ENCODE measurements at regions not wholly inside any gene's neighbourhood (a gene's known extent, or its start where the extent isn't known, plus 50 kb on each side); places are given as distances from the start of the nearest gene placed in this dataset.

DNA sequence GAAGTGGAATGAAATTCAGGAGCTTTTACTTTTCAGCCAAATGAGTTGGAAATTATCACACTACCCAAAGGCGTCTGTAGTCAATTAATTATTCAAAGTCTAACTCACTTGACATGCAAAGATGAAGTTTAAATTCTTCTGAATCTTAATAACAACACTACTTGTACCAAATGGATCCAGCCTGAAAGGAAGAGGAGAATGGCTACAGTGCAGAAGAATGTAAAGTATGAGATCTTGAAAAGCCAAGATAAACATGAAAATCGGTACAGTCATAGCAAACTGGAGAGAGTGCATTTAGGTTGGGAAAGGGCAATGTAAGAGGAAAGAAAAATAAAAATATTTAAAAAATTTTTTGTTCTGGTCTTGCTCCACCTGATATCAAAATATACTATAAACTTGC lies 195.5 kb downstream of the SIM1 start:
- no peak for TF ChIP-seq POLR2AphosphoS5 (IDR thresholded peaks at IDR 0.05; ENCODE audit: low read depth)
- TF ChIP-seq, protein P1, sequence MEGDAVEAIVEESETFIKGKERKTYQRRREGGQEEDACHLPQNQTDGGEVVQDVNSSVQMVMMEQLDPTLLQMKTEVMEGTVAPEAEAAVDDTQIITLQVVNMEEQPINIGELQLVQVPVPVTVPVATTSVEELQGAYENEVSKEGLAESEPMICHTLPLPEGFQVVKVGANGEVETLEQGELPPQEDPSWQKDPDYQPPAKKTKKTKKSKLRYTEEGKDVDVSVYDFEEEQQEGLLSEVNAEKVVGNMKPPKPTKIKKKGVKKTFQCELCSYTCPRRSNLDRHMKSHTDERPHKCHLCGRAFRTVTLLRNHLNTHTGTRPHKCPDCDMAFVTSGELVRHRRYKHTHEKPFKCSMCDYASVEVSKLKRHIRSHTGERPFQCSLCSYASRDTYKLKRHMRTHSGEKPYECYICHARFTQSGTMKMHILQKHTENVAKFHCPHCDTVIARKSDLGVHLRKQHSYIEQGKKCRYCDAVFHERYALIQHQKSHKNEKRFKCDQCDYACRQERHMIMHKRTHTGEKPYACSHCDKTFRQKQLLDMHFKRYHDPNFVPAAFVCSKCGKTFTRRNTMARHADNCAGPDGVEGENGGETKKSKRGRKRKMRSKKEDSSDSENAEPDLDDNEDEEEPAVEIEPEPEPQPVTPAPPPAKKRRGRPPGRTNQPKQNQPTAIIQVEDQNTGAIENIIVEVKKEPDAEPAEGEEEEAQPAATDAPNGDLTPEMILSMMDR (IDR thresholded peaks at IDR 0.05; ENCODE audit: insufficient read depth, low read length), result no peak
- no peak for TF ChIP-seq SPI1 (IDR thresholded peaks at IDR 0.05; ENCODE audit: borderline replicate concordance, low read depth)
- TF ChIP-seq, protein P2, sequence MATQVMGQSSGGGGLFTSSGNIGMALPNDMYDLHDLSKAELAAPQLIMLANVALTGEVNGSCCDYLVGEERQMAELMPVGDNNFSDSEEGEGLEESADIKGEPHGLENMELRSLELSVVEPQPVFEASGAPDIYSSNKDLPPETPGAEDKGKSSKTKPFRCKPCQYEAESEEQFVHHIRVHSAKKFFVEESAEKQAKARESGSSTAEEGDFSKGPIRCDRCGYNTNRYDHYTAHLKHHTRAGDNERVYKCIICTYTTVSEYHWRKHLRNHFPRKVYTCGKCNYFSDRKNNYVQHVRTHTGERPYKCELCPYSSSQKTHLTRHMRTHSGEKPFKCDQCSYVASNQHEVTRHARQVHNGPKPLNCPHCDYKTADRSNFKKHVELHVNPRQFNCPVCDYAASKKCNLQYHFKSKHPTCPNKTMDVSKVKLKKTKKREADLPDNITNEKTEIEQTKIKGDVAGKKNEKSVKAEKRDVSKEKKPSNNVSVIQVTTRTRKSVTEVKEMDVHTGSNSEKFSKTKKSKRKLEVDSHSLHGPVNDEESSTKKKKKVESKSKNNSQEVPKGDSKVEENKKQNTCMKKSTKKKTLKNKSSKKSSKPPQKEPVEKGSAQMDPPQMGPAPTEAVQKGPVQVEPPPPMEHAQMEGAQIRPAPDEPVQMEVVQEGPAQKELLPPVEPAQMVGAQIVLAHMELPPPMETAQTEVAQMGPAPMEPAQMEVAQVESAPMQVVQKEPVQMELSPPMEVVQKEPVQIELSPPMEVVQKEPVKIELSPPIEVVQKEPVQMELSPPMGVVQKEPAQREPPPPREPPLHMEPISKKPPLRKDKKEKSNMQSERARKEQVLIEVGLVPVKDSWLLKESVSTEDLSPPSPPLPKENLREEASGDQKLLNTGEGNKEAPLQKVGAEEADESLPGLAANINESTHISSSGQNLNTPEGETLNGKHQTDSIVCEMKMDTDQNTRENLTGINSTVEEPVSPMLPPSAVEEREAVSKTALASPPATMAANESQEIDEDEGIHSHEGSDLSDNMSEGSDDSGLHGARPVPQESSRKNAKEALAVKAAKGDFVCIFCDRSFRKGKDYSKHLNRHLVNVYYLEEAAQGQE (IDR thresholded peaks at IDR 0.05; ENCODE audit: insufficient replicate concordance, low read depth), result no peak

Data from HL-60 (cell line).